Upper lobe of left lung (tissue), 4 donors: ENCODE measurements at regions not wholly inside any gene's neighbourhood (a gene's known extent, or its start where the extent isn't known, plus 50 kb on each side); places are given as distances from the start of the nearest gene placed in this dataset.

Source experiments
- POLR2A ChIP-seq, 4 donors: fragments of 450-650 bp; IDR thresholded peaks; one replicate each; pipeline ENCODE4 v1.5.1; 2016 to 2017; ENCODE audit warnings: antibody characterized with exemption in 4 of 4, mild to moderate bottlenecking in 2 of 4
- TF ChIP-seq, protein P1 (sequence below), 6 experiments: fragments of 450-650 bp in 4 of 6; fragments of 200-600 bp in 2 of 6; sonication (generic) in 2 of 6; IDR thresholded peaks; one replicate each; pipeline ENCODE4 v1.5.1; 2016 to 2019; ENCODE audit warnings: antibody characterized with exemption in 6 of 6

GRCh38 chr9:131800843-131801242, 61.0 kb upstream of the RAPGEF1 start:
- TF ChIP-seq POLR2A (IDR thresholded peaks at IDR 0.05) = no peak
- TF ChIP-seq, protein P1, sequence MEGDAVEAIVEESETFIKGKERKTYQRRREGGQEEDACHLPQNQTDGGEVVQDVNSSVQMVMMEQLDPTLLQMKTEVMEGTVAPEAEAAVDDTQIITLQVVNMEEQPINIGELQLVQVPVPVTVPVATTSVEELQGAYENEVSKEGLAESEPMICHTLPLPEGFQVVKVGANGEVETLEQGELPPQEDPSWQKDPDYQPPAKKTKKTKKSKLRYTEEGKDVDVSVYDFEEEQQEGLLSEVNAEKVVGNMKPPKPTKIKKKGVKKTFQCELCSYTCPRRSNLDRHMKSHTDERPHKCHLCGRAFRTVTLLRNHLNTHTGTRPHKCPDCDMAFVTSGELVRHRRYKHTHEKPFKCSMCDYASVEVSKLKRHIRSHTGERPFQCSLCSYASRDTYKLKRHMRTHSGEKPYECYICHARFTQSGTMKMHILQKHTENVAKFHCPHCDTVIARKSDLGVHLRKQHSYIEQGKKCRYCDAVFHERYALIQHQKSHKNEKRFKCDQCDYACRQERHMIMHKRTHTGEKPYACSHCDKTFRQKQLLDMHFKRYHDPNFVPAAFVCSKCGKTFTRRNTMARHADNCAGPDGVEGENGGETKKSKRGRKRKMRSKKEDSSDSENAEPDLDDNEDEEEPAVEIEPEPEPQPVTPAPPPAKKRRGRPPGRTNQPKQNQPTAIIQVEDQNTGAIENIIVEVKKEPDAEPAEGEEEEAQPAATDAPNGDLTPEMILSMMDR (IDR thresholded peaks at IDR 0.05) = no peak
